NK-92 treated with Interleukin-12 subunit alpha and Interleukin-12 subunit beta, amount 100 ng/mL, for 24 hours (cell line): ENCODE measurements at regions not wholly inside any gene's neighbourhood (a gene's known extent, or its start where the extent isn't known, plus 50 kb on each side); places are given as distances from the start of the nearest gene placed in this dataset.
"Not testable (repeated sequence)": the region's sequence is repeated elsewhere in the genome, so short reads cannot be mapped to it uniquely, and the experiment has no call there.

Experiments
- DNase-seq: peaks from one replicate; lab custom pipeline; 2025; lab: John Stamatoyannopoulos, UW

DNA sequence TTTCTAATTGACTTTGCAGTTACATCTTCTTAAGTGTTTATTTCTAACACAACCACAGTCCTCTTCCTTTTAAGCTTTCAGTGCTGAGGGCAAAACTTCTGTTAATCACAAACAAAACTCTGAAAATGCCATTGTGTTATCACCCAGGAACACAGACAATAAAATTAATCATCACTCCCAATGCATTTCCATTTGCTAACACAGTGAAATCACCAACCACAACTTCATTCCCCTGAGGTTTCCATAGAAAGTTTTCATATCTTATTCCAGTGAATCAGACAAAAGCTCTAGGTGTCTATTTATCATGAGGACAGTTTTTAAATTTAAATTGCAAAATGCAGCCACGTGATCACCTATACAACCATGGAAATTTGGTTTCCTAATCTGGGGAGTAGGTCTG is 516.2 kb upstream of the TSPY4 start:
- no peak for DNase-seq

DNA sequence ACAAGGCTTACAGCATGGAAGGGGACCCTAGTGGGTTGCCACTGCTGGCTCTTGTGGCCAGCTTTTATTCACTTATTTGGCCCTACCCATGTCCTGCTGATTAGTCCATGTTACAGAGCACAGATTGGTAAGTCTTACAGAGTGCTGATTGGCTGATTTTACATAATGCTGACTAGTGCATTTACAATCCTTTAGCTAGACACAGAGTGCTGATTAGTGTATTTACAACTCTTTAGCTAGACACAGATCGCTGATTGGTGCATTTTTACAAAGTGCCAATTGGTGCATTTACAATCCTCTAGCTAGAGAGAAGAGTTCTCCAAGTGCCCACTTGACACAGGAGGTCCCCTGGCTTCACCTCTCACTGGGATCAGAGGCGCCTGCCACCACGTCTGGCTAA is 485.0 kb upstream of the TSPY4 start:
- no peak for DNase-seq

DNA sequence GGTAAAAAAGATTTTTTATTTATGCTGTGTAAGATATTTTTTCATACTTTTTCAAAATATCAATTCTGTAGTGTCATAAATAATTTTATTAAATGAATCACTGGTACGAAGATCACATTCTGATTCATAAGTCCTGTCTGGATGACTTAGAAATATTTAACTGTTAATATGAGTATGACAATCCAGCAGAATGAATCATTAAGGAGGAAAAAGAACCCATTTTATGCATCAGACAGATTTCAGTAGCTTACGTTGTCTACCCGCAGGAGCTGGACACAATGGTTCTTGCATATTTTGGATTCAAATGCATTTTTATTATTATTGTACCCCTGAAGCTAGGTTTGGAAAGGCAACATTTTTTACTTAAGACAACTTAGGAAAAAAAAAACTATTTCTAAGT is 448.9 kb upstream of the TSPY4 start:
- no peak for DNase-seq

DNA sequence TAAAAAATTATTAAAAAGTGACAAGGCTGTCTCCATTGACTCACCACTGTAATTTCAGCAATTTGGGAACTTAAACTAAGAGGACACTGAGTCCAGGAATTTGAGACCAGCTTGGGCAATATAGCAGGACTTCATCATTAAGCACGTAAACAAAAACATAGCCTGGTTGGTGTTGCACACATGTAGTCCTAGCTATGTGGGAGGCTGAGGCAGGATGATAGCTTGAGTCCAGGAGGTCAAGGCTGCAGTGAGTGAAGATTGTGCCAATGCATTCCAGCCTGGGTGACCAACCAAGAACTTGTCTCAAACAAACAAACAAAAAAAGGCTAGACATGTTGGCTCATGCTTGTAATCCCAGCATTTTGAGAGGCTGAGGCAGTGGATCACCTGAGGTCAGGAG is 439.4 kb upstream of the TSPY4 start:
- DNase-seq = no peak

DNA sequence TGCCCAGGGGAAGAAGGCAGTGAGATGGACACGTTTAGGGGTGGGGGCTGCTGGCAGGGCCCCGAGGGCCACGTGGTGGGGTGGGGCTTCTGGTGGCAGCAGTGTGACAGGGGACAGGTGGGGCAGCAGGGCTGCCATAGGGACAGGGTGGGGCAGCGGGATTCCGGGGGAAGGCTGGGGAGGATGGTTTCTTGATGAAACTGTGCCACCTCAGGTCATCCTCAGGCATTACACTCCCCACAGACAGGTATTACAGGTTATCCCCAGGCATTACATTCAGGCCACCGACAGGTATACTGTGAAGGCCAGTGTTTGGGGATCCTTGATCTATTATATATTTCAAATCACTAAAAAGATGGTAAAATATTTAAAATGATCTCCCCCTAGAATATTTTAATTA is 432.1 kb upstream of the TSPY4 start:
- no peak for DNase-seq

DNA sequence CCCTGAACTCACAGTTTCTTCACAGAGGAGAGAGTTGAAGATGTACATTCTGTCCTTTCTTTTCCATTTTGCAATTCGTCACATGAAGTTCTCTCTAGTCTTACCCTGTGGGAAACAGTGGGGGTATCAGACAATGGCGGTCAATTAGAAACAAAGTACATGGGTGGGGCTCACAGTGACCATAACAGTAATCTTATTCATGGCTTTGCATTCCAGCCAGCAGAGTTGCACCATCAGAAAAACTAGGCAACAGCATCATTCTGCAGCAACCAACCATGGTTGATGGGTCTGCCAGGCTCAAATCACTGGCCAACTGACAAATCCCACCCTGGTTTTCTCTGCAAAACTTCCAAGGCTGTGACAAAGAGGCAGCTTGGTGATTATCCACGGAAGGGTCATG is 414.7 kb upstream of the TSPY4 start:
- DNase-seq = not testable (repeated sequence)
